K562 (cell line): ENCODE measurements at regions not wholly inside any gene's neighbourhood (a gene's known extent, or its start where the extent isn't known, plus 50 kb on each side); places are given as distances from the start of the nearest gene placed in this dataset.

Source experiments
- ATF1 ChIP-seq, 2 experiments: fragments of 450-650 bp in 1 of 2; IDR thresholded peaks; 2 replicates each; pipeline ENCODE4 v1.6.1; 2016; ENCODE audit warnings: missing compliant biosample characterization in 1 of 2, missing genetic modification characterization in 1 of 2
- BRCA1 ChIP-seq, 2 experiments: fragments of 450-650 bp in 1 of 2; sonication (generic) in 1 of 2; formaldehyde crosslinking in 1 of 2; IDR thresholded peaks; 2 replicates each; pipeline versions ENCODE4 v1.5.0 to v1.6.1; 2017 to 2020; ENCODE audit warnings: mild to moderate bottlenecking in 1 of 2, missing genetic modification reagents in 1 of 2
- CREB1 ChIP-seq, 2 experiments: sonication (generic) in 1 of 2; formaldehyde crosslinking in 1 of 2; IDR thresholded peaks; 2 replicates each; pipeline versions ENCODE4 v1.6.1 to v1.8.0; 2012 to 2022; ENCODE audit warnings: inconsistent platforms in 1 of 2, mild to moderate bottlenecking in 1 of 2, missing genetic modification reagents in 1 of 2, moderate library complexity in 1 of 2
- HNRNPK ChIP-seq: fragments of 200-400 bp; formaldehyde crosslinking; IDR thresholded peaks from one replicate; pipeline ENCODE4 v1.6.1; 2018; ENCODE audit warnings: mild to moderate bottlenecking, low read depth, low read length; ENCODE audit not compliant: poor library complexity, severe bottlenecking
- JUN ChIP-seq, 2 experiments: sonication (generic) in 1 of 2; formaldehyde crosslinking in 1 of 2; IDR thresholded peaks; 2 replicates each; pipeline versions ENCODE4 v1.6.1 to v1.8.0; 2012 to 2022; ENCODE audit warnings: borderline replicate concordance in 2 of 2, mild to moderate bottlenecking in 2 of 2, improper control_type of control experiment in 1 of 2, low read depth in 1 of 2, low read length in 1 of 2, missing genetic modification reagents in 1 of 2
- KLF6 ChIP-seq: fragments of 250-450 bp; sonication (Bioruptor Pico); IDR thresholded peaks from 2 replicates; pipeline ENCODE4 v1.4.0; 2020; ENCODE audit warnings: mild to moderate bottlenecking, moderate library complexity, borderline replicate concordance
- POLR2AphosphoS2 ChIP-seq: IDR thresholded peaks from 2 replicates; pipeline ENCODE4 v1.6.1; 2012; ENCODE audit warnings: low read length, improper control_type of control experiment
- SMAD1 ChIP-seq: fragments of 150-350 bp; IDR thresholded peaks from 2 replicates; pipeline ENCODE4 v1.6.1; 2014; ENCODE audit warnings: low read length, low read depth; ENCODE audit not compliant: partially characterized antibody
- ZBTB1 ChIP-seq: sonication (generic); formaldehyde crosslinking; IDR thresholded peaks from 2 replicates; pipeline ENCODE4 v1.8.1; 2023; ENCODE audit warnings: missing genetic modification reagents, low read depth, mild to moderate bottlenecking, borderline replicate concordance
- ZNF197 ChIP-seq: fragments of 200-800 bp; sonication (Bioruptor generic); IDR thresholded peaks from 2 replicates; pipeline ENCODE4 v1.6.1; 2016; ENCODE audit warnings: low read depth, missing genetic modification characterization, missing compliant biosample characterization
- TF ChIP-seq, protein P1 (sequence below), 3 experiments: IDR thresholded peaks in 2 of 3; conservative IDR thresholded peaks in 1 of 3; 2 replicates each; pipeline ENCODE4 v1.5.1; 2011 to 2012; ENCODE audit warnings: low read length in 3 of 3, mild to moderate bottlenecking in 3 of 3, control low read depth in 2 of 3, improper control_type of control experiment in 1 of 3, inconsistent platforms in 1 of 3, low read depth in 1 of 3, mixed read lengths in 1 of 3, moderate library complexity in 1 of 3; ENCODE audit not compliant: insufficient read depth in 2 of 3
- TF ChIP-seq, protein P2 (sequence below): sonication (generic); formaldehyde crosslinking; IDR thresholded peaks from 2 replicates; pipeline ENCODE4 v1.9.0; 2022; ENCODE audit warnings: mild to moderate bottlenecking, missing genetic modification reagents
- TF ChIP-seq, protein P3 (sequence below): sonication (generic); formaldehyde crosslinking; IDR thresholded peaks from 2 replicates; pipeline ENCODE4 v1.9.0; 2022; ENCODE audit warnings: mild to moderate bottlenecking, missing genetic modification reagents
- TF ChIP-seq, protein P4 (sequence below): fragments of 250-450 bp; sonication (Bioruptor Pico); IDR thresholded peaks from 2 replicates; pipeline ENCODE4 v1.5.0; 2021

DNA sequence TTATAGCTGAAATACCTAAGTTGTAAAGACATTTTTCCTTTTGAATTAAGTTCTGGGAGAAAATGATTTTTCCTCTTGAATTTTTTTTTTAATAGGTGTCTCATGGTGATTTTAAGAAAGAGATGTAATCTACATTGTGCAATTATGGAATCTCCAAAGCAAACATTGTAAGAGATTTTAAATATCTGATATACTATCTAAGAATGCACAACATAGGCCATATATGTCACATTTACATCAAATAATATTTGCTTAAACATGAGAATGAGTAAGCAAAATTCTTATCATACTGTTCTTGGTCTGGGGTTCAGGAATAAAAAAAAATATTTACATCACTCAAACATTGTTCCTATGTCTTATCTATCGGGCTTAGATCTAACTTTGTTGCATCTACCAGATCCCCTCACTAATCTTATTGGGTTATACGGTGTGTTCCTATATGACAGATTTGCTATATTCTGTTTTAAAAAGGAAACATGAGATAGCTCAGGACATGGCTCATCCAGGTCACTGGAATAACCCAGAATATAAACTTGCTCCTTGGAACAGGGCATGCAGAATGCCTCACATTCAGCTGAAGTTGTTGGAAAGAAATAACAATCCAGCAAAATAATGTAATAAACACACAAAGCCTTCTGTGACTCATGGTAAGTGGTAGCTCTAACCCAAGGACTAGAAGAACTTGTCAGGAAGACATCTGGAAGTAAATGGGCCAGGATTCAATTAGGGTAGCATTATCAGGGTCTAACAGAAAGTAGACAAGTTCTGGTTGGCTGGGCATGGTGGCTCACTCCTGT lies 794.7 kb downstream of the IPMK start:
- TF ChIP-seq, protein P1, sequence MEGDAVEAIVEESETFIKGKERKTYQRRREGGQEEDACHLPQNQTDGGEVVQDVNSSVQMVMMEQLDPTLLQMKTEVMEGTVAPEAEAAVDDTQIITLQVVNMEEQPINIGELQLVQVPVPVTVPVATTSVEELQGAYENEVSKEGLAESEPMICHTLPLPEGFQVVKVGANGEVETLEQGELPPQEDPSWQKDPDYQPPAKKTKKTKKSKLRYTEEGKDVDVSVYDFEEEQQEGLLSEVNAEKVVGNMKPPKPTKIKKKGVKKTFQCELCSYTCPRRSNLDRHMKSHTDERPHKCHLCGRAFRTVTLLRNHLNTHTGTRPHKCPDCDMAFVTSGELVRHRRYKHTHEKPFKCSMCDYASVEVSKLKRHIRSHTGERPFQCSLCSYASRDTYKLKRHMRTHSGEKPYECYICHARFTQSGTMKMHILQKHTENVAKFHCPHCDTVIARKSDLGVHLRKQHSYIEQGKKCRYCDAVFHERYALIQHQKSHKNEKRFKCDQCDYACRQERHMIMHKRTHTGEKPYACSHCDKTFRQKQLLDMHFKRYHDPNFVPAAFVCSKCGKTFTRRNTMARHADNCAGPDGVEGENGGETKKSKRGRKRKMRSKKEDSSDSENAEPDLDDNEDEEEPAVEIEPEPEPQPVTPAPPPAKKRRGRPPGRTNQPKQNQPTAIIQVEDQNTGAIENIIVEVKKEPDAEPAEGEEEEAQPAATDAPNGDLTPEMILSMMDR (IDR thresholded peaks at IDR 0.05 in 2 of 3, conservative IDR thresholded peaks at IDR 0.05 in 1 of 3; ENCODE audit: insufficient read depth in 2 of 3, low read depth in 1 of 3, low read length in 3 of 3): no peak
- TF ChIP-seq, protein P2, sequence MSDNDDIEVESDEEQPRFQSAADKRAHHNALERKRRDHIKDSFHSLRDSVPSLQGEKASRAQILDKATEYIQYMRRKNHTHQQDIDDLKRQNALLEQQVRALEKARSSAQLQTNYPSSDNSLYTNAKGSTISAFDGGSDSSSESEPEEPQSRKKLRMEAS: no peak
- TF ChIP-seq, protein P3, sequence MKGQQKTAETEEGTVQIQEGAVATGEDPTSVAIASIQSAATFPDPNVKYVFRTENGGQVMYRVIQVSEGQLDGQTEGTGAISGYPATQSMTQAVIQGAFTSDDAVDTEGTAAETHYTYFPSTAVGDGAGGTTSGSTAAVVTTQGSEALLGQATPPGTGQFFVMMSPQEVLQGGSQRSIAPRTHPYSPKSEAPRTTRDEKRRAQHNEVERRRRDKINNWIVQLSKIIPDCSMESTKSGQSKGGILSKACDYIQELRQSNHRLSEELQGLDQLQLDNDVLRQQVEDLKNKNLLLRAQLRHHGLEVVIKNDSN (CRISPR knock-in tag): no peak
- TF ChIP-seq HNRNPK (no peak), POLR2AphosphoS2 (no peak), SMAD1 (no peak), KLF6 (CRISPR knock-in tag) (no peak), CREB1 (IDR thresholded peaks at IDR 0.05) (no peak), CREB1 (CRISPR knock-in tag; IDR thresholded peaks at IDR 0.05) (no peak), ZNF197 (no peak), BRCA1 (IDR thresholded peaks at IDR 0.05) (no peak), BRCA1 (CRISPR knock-in tag; IDR thresholded peaks at IDR 0.05) (no peak), ZBTB1 (CRISPR knock-in tag) (no peak), JUN (IDR thresholded peaks at IDR 0.05; ENCODE audit: borderline replicate concordance, low read depth, low read length) (no peak), JUN (CRISPR knock-in tag; IDR thresholded peaks at IDR 0.05; ENCODE audit: borderline replicate concordance) (no peak), ATF1 (CRISPR knock-in tag; IDR thresholded peaks at IDR 0.05) (no peak), ATF1 (tag; IDR thresholded peaks at IDR 0.05) (no peak)
- TF ChIP-seq, protein P4, sequence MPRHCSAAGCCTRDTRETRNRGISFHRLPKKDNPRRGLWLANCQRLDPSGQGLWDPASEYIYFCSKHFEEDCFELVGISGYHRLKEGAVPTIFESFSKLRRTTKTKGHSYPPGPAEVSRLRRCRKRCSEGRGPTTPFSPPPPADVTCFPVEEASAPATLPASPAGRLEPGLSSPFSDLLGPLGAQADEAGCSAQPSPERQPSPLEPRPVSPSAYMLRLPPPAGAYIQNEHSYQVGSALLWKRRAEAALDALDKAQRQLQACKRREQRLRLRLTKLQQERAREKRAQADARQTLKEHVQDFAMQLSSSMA (CRISPR knock-in tag): no peak
